Neural crest cell (in vitro differentiated cells): ENCODE measurements at regions not wholly inside any gene's neighbourhood (a gene's known extent, or its start where the extent isn't known, plus 50 kb on each side); places are given as distances from the start of the nearest gene placed in this dataset.
A peak's percentile ranks its signal among the peaks of the same experiment; 100 is the strongest.

Experiments used
- DNase-seq: peaks from one replicate; pipeline ENCODE4 v3.0.0; 2021; ENCODE audit warnings: low read depth, mixed read lengths, low spot score
- H3K27ac Mint-ChIP-seq: one replicate; pipeline ENCODE4 v1.8.0; 2021; ENCODE audit warnings: mild to moderate bottlenecking, mixed read lengths; ENCODE audit not compliant: unreplicated experiment
- H3K27me3 Mint-ChIP-seq: 2 replicates; pipeline ENCODE4 v1.8.0; 2021; ENCODE audit warnings: low read depth, mild to moderate bottlenecking, mixed read lengths
- H3K36me3 Mint-ChIP-seq: 2 replicates; pipeline ENCODE4 v1.8.0; 2021; ENCODE audit warnings: low read depth, mild to moderate bottlenecking, mixed read lengths
- H3K4me1 Mint-ChIP-seq: 2 replicates; pipeline ENCODE4 v1.8.0; 2021; ENCODE audit warnings: mixed read lengths
- H3K4me3 Mint-ChIP-seq: one replicate; pipeline ENCODE4 v1.8.0; 2021; ENCODE audit warnings: mild to moderate bottlenecking, mixed read lengths
- H3K9me3 Mint-ChIP-seq: 2 replicates; pipeline ENCODE4 v1.8.0; 2021; ENCODE audit warnings: mixed read lengths
- CTCF ChIP-seq: fragments of 200-600 bp; sonication (generic); conservative IDR thresholded peaks from 2 replicates; pipeline ENCODE4 v1.5.0; 2021; ENCODE audit warnings: antibody characterized with exemption, mild to moderate bottlenecking

GRCh38 chr10:25117757-25118156, 57.0 kb upstream of the GPR158 start:
- Mint-ChIP-seq H3K9me3 (no peaks in the 10 kb centered on the region), H3K4me1 (peaks cover 33% of the 10 kb centered on the region), H3K27me3 (no peaks in the 10 kb centered on the region), H3K27ac (no peak overlapping the region), H3K36me3 (no peaks in the 10 kb centered on the region), H3K4me3 (peak overlapping the region; percentile 14)
- DNase-seq: no peak
- TF ChIP-seq CTCF: no peak

- no peak overlapping the region for H3K4me3 Mint-ChIP-seq
- DNase-seq: no peak
- TF ChIP-seq CTCF: no peak
Observed at GRCh38 chr10:25120188-25120587, 54.6 kb upstream of the GPR158 start.

More at GRCh38 chr10:25120188-25120587, 54.6 kb upstream of the GPR158 start:
- Mint-ChIP-seq H3K9me3 (peaks cover 5% of the 10 kb centered on the region), H3K27me3 (no peaks in the 10 kb centered on the region), H3K27ac (no peak overlapping the region), H3K4me1 (peaks cover 19% of the 10 kb centered on the region), H3K36me3 (peaks cover 3% of the 10 kb centered on the region)
